PFSK-1 (cell line): ENCODE measurements at regions not wholly inside any gene's neighbourhood (a gene's known extent, or its start where the extent isn't known, plus 50 kb on each side); places are given as distances from the start of the nearest gene placed in this dataset.

Source experiments
- FOXP2 ChIP-seq: optimal IDR thresholded peaks from 2 replicates; pipeline ENCODE3; 2011; ENCODE audit warnings: borderline replicate concordance, control low read depth, inconsistent platforms; ENCODE audit not compliant: insufficient read depth; ENCODE audit errors: extremely low read length, extremely low read depth
- POLR2AphosphoS5 ChIP-seq: IDR thresholded peaks from 2 replicates; pipeline ENCODE4 v1.6.1; 2012; ENCODE audit warnings: low read depth, mild to moderate bottlenecking, control low read depth, low read length, moderate library complexity
- REST ChIP-seq, 2 experiments: IDR thresholded peaks; 2 replicates each; pipeline versions ENCODE4 v1.6.1 to v1.8.0; 2011 to 2012; ENCODE audit warnings: low read depth in 2 of 2, low read length in 2 of 2, control low read depth in 1 of 2, inconsistent platforms in 1 of 2, mild to moderate bottlenecking in 1 of 2, moderate library complexity in 1 of 2; ENCODE audit not compliant: insufficient read depth in 1 of 2
- SIN3A ChIP-seq: IDR thresholded peaks from 2 replicates; pipeline ENCODE4 v1.6.1; 2012; ENCODE audit warnings: mild to moderate bottlenecking, low read length, moderate library complexity, borderline replicate concordance; ENCODE audit not compliant: insufficient read depth
- TAF1 ChIP-seq: IDR thresholded peaks from 2 replicates; pipeline ENCODE4 v1.6.1; 2012; ENCODE audit warnings: low read length, control low read depth, borderline replicate concordance; ENCODE audit not compliant: insufficient read depth

DNA sequence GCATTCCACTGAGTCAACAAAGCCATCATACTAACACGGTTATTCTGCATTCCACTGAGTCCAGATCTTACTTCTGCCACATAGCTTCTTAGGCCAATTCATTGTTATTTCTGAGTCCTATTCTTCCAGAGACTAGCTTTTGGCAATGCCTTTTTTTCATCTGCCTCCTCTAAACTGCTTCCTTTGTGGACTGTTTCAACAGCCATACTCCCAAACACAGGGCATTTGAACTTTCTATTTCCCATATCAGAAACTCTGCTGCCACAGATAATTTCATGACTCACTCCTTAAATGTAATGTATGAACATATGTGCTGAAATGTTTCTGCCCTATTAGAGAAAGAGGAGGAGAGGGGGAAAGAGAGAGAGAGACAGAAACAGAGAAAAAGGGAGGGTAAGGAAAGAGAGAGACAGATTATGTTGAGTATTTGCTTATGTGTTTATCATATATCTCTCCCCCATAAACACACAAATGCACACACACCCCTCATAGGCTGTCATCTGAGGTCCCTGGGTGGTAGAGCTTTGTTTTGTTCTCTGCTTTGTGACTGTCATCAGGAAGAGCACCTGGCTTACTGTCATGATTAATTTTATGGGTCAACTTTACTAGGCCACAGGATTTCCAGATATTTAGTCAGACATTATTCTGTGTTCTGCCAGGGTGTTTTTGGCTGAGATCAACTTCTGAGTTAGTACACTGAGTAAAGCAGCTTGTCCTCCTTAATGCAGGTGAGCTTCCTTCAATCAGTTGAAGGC is 308.0 kb upstream of the KCND2 start:
- no peak for TF ChIP-seq POLR2AphosphoS5
- TF ChIP-seq FOXP2 = no peak
- no peak for TF ChIP-seq REST (IDR thresholded peaks at IDR 0.05; ENCODE audit: insufficient read depth in 1 of 2, low read depth in 2 of 2, low read length in 2 of 2)
- TF ChIP-seq TAF1 = no peak
- no peak for TF ChIP-seq SIN3A

DNA sequence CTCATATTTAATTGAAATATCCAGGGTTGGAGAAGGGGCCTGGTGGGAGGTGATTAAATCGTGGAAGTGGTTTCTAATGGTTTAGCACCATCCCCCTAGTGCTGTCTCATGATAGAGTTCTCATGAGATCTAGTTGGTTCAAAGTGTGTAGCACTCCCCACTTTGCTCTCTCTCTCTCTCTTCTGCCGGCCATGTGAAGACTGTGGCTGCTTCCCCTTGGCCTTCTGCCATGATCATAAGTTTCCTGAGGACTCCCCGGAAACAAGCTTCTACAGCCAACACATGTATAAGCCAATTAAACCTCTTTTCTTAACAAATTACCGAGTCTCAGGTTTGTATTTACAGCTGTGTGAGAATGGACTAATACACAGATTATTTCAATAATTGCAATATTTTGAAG is 305.8 kb upstream of the KCND2 start:
- TF ChIP-seq TAF1 = no peak
- no peak for TF ChIP-seq POLR2AphosphoS5
- TF ChIP-seq SIN3A = no peak
- no peak for TF ChIP-seq REST (IDR thresholded peaks at IDR 0.05; ENCODE audit: insufficient read depth in 1 of 2, low read depth in 2 of 2, low read length in 2 of 2)
- no peak for TF ChIP-seq FOXP2

GRCh38 chr7:119969054-119969453 is 303.9 kb upstream of the KCND2 start:
- no peak for TF ChIP-seq FOXP2
- TF ChIP-seq SIN3A = no peak
- no peak for TF ChIP-seq TAF1
- TF ChIP-seq REST (IDR thresholded peaks at IDR 0.05; ENCODE audit: insufficient read depth in 1 of 2, low read depth in 2 of 2, low read length in 2 of 2) = no peak
- no peak for TF ChIP-seq POLR2AphosphoS5

DNA sequence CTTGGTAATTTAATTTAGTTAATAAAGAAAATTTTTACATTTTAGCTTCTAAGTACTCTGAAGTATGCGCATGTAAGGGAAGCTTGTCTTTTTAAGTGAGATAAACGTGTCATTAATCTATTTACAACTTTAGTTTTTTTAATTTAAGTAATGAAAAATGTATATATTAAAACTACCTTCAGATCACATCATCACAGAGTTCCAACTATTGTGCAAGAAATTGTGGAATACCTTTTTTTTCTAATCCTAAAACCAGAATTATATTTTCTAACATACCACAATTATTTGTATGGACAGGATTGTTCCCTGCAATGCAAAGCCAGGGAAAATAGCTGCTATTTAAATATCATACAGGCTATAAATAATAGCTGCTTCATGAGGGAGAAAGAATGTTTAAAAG is 303.2 kb upstream of the KCND2 start:
- TF ChIP-seq POLR2AphosphoS5 = no peak
- TF ChIP-seq SIN3A = no peak
- no peak for TF ChIP-seq REST (IDR thresholded peaks at IDR 0.05; ENCODE audit: insufficient read depth in 1 of 2, low read depth in 2 of 2, low read length in 2 of 2)
- no peak for TF ChIP-seq FOXP2
- no peak for TF ChIP-seq TAF1
